GM18873 (cell line): ENCODE measurements at regions not wholly inside any gene's neighbourhood (a gene's known extent, or its start where the extent isn't known, plus 50 kb on each side); places are given as distances from the start of the nearest gene placed in this dataset.

ENCODE experiments used
- ATAC-seq: cut with Tn5 transposase; IDR thresholded peaks from one replicate; pipeline ENCODE4 v1.9.1; 2021; ENCODE audit warnings: mild to moderate bottlenecking, moderate library complexity, moderate number of reproducible peaks; ENCODE audit not compliant: unreplicated experiment, low FRiP score

- ATAC-seq: no peak
These were observed 540.4 kb downstream of the EDEM1 start for GRCh38 chr3:5727743-5728484.

GRCh38 chr3:5729852-5730251 is 542.3 kb downstream of the EDEM1 start:
- no peak for ATAC-seq

- no peak for ATAC-seq
These were observed 543.6 kb downstream of the EDEM1 start for GRCh38 chr3:5731100-5731499.

- ATAC-seq: no peak
These were observed 544.6 kb downstream of the EDEM1 start for GRCh38 chr3:5732081-5732480.

GRCh38 chr3:5733995-5734394 is 546.5 kb downstream of the EDEM1 start:
- ATAC-seq: no peak

- no peak for ATAC-seq
These were observed 548.4 kb downstream of the EDEM1 start for GRCh38 chr3:5735896-5736295.

GRCh38 chr3:5739299-5739935 is 551.9 kb downstream of the EDEM1 start:
- ATAC-seq: no peak

GRCh38 chr3:5739949-5740348 is 552.4 kb downstream of the EDEM1 start:
- no peak for ATAC-seq

- ATAC-seq: no peak
These were observed 553.5 kb downstream of the EDEM1 start for GRCh38 chr3:5741017-5741416.

- ATAC-seq: no peak
These were observed 562.6 kb downstream of the EDEM1 start for GRCh38 chr3:5750091-5750490.

- ATAC-seq: no peak
These were observed 563.5 kb downstream of the EDEM1 start for GRCh38 chr3:5750874-5751640.

GRCh38 chr3:5754602-5755001 is 567.1 kb downstream of the EDEM1 start:
- ATAC-seq: no peak

- no peak for ATAC-seq
These were observed 568.9 kb downstream of the EDEM1 start for GRCh38 chr3:5756443-5756842.

GRCh38 chr3:5757213-5757804 is 569.8 kb downstream of the EDEM1 start:
- no peak for ATAC-seq

- ATAC-seq: no peak
These were observed 571.2 kb downstream of the EDEM1 start for GRCh38 chr3:5758699-5759098.

GRCh38 chr3:5762506-5762905 is 575.0 kb downstream of the EDEM1 start:
- no peak for ATAC-seq

- no peak for ATAC-seq
These were observed 579.3 kb downstream of the EDEM1 start for GRCh38 chr3:5766848-5767247.

- ATAC-seq: no peak
These were observed 579.8 kb downstream of the EDEM1 start for GRCh38 chr3:5767304-5767703.

GRCh38 chr3:5768281-5768945 is 580.9 kb downstream of the EDEM1 start:
- ATAC-seq: no peak

- no peak for ATAC-seq
These were observed 582.3 kb downstream of the EDEM1 start for GRCh38 chr3:5769825-5770224.

- ATAC-seq: no peak
These were observed 586.8 kb downstream of the EDEM1 start for GRCh38 chr3:5774337-5774736.
